Uterus (tissue), 2 donors: ENCODE measurements at regions not wholly inside any gene's neighbourhood (a gene's known extent, or its start where the extent isn't known, plus 50 kb on each side); places are given as distances from the start of the nearest gene placed in this dataset.

Experiments used
- CTCF ChIP-seq, 4 experiments: fragments of 200-600 bp in 2 of 4; fragments of 450-650 bp in 2 of 4; sonication (generic) in 2 of 4; IDR thresholded peaks; one replicate each; pipeline ENCODE4 v1.5.1; 2016 to 2019; ENCODE audit warnings: antibody characterized with exemption in 4 of 4, mild to moderate bottlenecking in 2 of 4, moderate library complexity in 1 of 4
- POLR2A ChIP-seq, 2 donors: fragments of 450-650 bp; IDR thresholded peaks; one replicate each; pipeline ENCODE4 v1.6.1; 2016; ENCODE audit warnings: antibody characterized with exemption in 2 of 2, mild to moderate bottlenecking in 1 of 2, moderate library complexity in 1 of 2

GRCh38 chr12:42663621-42664020, 74.1 kb upstream of the PRICKLE1 start:
- TF ChIP-seq POLR2A (IDR thresholded peaks at IDR 0.05) = no peak
- TF ChIP-seq CTCF (IDR thresholded peaks at IDR 0.05) = no peak
